ENCODE measurements at regions not wholly inside any gene's neighbourhood (a gene's known extent, or its start where the extent isn't known, plus 50 kb on each side); places are given as distances from the start of the nearest gene placed in this dataset.
"Not testable (repeated sequence)": the region's sequence is repeated elsewhere in the genome, so short reads cannot be mapped to it uniquely, and the experiment has no call there.

DNA sequence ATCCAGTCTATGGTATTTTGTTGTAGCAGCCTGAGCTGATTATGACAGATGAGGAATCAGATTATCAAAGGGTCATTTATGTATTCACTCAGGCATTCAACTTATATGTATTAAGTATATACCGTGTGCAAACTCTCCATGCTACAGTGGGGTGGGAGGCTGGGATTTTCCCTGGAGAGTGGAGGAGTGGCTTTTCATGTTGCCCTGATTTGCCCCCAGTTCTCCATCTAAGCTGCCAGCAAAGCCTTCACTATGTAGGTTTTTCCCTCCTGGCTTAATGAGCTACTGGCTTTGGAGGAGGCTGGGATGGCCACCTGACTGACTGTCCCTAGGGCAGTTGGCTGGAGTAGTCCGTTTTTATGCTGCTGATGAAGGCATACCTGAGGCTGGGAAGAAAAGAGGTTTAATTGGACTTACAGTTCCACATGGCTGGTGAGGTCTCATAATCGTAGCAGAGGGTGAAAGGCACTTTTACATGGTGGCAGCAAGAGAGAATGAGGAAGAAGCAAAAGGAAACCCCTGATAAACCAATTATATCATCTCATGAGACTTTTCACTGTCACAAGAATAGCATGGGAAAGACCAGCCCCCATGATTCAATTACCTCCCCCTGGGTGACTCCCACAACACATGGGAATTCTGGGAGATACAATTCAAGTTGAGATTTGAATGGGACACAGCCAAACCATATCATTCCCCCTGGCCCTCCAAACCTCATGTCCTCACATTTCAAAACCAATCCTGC lies 253.9 kb downstream of the RPLP1 start:
- Histone ChIP-seq H3K4me1 (peaks cover 0 to 9% (median 0%) of the 10 kb centered on the region in 4 donors), H3K27me3 (no peaks in the 10 kb centered on the region), H3K4me3 (no peak overlapping the region), H3K9me3 (peaks cover 6 to 9% of the 10 kb centered on the region in 2 donors), H3K27ac (no peak overlapping the region), H3K36me3 (no peaks in the 10 kb centered on the region)
- in situ Hi-C loops (cut with MboI; ENCODE audit: low pct_ligation_motif_present in 1 of 4, low pct_unique_long_range_greater_than_20kb in 1 of 4, low sequenced_read_pairs in 3 of 4), result no loop called here
- no peak for DNase-seq
- no peak for TF ChIP-seq POLR2AphosphoS5 (IDR thresholded peaks at IDR 0.05)
- TF ChIP-seq, protein P1, sequence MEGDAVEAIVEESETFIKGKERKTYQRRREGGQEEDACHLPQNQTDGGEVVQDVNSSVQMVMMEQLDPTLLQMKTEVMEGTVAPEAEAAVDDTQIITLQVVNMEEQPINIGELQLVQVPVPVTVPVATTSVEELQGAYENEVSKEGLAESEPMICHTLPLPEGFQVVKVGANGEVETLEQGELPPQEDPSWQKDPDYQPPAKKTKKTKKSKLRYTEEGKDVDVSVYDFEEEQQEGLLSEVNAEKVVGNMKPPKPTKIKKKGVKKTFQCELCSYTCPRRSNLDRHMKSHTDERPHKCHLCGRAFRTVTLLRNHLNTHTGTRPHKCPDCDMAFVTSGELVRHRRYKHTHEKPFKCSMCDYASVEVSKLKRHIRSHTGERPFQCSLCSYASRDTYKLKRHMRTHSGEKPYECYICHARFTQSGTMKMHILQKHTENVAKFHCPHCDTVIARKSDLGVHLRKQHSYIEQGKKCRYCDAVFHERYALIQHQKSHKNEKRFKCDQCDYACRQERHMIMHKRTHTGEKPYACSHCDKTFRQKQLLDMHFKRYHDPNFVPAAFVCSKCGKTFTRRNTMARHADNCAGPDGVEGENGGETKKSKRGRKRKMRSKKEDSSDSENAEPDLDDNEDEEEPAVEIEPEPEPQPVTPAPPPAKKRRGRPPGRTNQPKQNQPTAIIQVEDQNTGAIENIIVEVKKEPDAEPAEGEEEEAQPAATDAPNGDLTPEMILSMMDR (IDR thresholded peaks at IDR 0.05), result no peak
- TF ChIP-seq EP300 (IDR thresholded peaks at IDR 0.05; ENCODE audit: low read depth), result no peak
- no peak for TF ChIP-seq POLR2A (IDR thresholded peaks at IDR 0.05)
- intact Hi-C loops (cut with DNase I; ENCODE audit: low total_unique reads), result no loop called here
- WGBS, 2 donors (ENCODE audit: low coverage in 1 of 2), result 90 to 95% methylated on average over 3 of the region's 3 CpGs

GRCh38 chr15:69707241-69707640 lies 254.6 kb downstream of the RPLP1 start:
- H3K27ac ChIP-seq; H3K4me3 ChIP-seq; intact Hi-C loops (cut with DNase I; ENCODE audit: low total_unique reads); DNase-seq; H3K4me1 ChIP-seq; H3K36me3 ChIP-seq; H3K9me3 ChIP-seq; in situ Hi-C loops (cut with MboI; ENCODE audit: low pct_ligation_motif_present in 1 of 4, low pct_unique_long_range_greater_than_20kb in 1 of 4, low sequenced_read_pairs in 3 of 4); H3K27me3 ChIP-seq: not testable (repeated sequence)
- WGBS, 2 donors (ENCODE audit: low coverage in 1 of 2), result 93% methylated on average over 4 of the region's 4 CpGs; no CpG with 5 or more reads in 1 of the 2 donors

- in situ Hi-C loops (cut with MboI; ENCODE audit: low pct_ligation_motif_present in 1 of 4, low pct_unique_long_range_greater_than_20kb in 1 of 4, low sequenced_read_pairs in 3 of 4); H3K27ac ChIP-seq; H3K27me3 ChIP-seq; H3K36me3 ChIP-seq; DNase-seq; H3K4me3 ChIP-seq; H3K4me1 ChIP-seq; H3K9me3 ChIP-seq; intact Hi-C loops (cut with DNase I; ENCODE audit: low total_unique reads): not testable (repeated sequence)
- WGBS, 2 donors (ENCODE audit: low coverage in 1 of 2), result 89 to 90% methylated on average over 1 to 3 of the region's 3 CpGs
These were observed 256.0 kb downstream of the RPLP1 start for GRCh38 chr15:69708436-69709122.

- H3K4me3 ChIP-seq, result no peak overlapping the region
- H3K4me1 ChIP-seq, result peaks cover 0 to 8% (median 2%) of the 10 kb centered on the region in 4 donors
- H3K27me3 ChIP-seq, result no peaks in the 10 kb centered on the region
- no peak overlapping the region for H3K27ac ChIP-seq
- intact Hi-C loops (cut with DNase I; ENCODE audit: low total_unique reads) (no loop called here), in situ Hi-C loops (cut with MboI; ENCODE audit: low pct_ligation_motif_present in 1 of 4, low pct_unique_long_range_greater_than_20kb in 1 of 4, low sequenced_read_pairs in 3 of 4) (no loop called here)
- no peak for DNase-seq
- H3K9me3 ChIP-seq, result peaks cover 5 to 9% of the 10 kb centered on the region in 2 donors
- TF ChIP-seq POLR2AphosphoS5 (IDR thresholded peaks at IDR 0.05), result no peak
- TF ChIP-seq, protein P1 (IDR thresholded peaks at IDR 0.05), result no peak
- no peak for TF ChIP-seq EP300 (IDR thresholded peaks at IDR 0.05; ENCODE audit: low read depth)
- no peak for TF ChIP-seq POLR2A (IDR thresholded peaks at IDR 0.05)
- WGBS, 2 donors (ENCODE audit: low coverage in 1 of 2), result 67 to 81% methylated on average over 1 to 2 of the region's 2 CpGs
- H3K36me3 ChIP-seq, result no peaks in the 10 kb centered on the region
These were observed 260.4 kb downstream of the RPLP1 start for GRCh38 chr15:69712991-69713390.

GRCh38 chr15:69713726-69714559 lies 261.3 kb downstream of the RPLP1 start:
- Histone ChIP-seq H3K36me3 (no peaks in the 10 kb centered on the region), H3K27me3 (no peaks in the 10 kb centered on the region), H3K4me1 (peaks cover 0 to 8% (median 2%) of the 10 kb centered on the region in 4 donors), H3K4me3 (no peak overlapping the region), H3K9me3 (no peaks in the 10 kb centered on the region), H3K27ac (no peak overlapping the region)
- in situ Hi-C loops (cut with MboI; ENCODE audit: low pct_ligation_motif_present in 1 of 4, low pct_unique_long_range_greater_than_20kb in 1 of 4, low sequenced_read_pairs in 3 of 4) (no loop called here), intact Hi-C loops (cut with DNase I; ENCODE audit: low total_unique reads) (no loop called here)
- 40 to 76% methylated on average over 1 to 9 of the region's 9 CpGs for WGBS, 2 donors (ENCODE audit: low coverage in 1 of 2)
- TF ChIP-seq POLR2A (IDR thresholded peaks at IDR 0.05) (no peak), POLR2AphosphoS5 (IDR thresholded peaks at IDR 0.05) (no peak), EP300 (IDR thresholded peaks at IDR 0.05; ENCODE audit: low read depth) (no peak)
- TF ChIP-seq, protein P1 (IDR thresholded peaks at IDR 0.05), result no peak
- DNase-seq, result peak; percentile 42
